ENCODE measurements at regions not wholly inside any gene's neighbourhood (a gene's known extent, or its start where the extent isn't known, plus 50 kb on each side); places are given as distances from the start of the nearest gene placed in this dataset.

GRCh38 chr5:57724836-57725235 is 242.2 kb upstream of the ACTBL2 start:
- DNase-seq (ENCODE audit: low read depth), result no peak
- H3K4me3 ChIP-seq (replicated peaks; ENCODE audit: low read depth, low read length), result no peak overlapping the region
- TF ChIP-seq CTCF (IDR thresholded peaks at IDR 0.05; ENCODE audit: low read length, missing control alignments), result no peak

- TF ChIP-seq CTCF (IDR thresholded peaks at IDR 0.05; ENCODE audit: low read length, missing control alignments), result no peak
- DNase-seq (ENCODE audit: low read depth), result no peak
- H3K4me3 ChIP-seq (replicated peaks; ENCODE audit: low read depth, low read length), result no peak overlapping the region
These were observed 238.6 kb upstream of the ACTBL2 start for GRCh38 chr5:57721226-57721625.

- DNase-seq (ENCODE audit: low read depth), result no peak
- no peak overlapping the region for H3K4me3 ChIP-seq (replicated peaks; ENCODE audit: low read depth, low read length)
- no peak for TF ChIP-seq CTCF (IDR thresholded peaks at IDR 0.05; ENCODE audit: low read length, missing control alignments)
These were observed 238.0 kb upstream of the ACTBL2 start for GRCh38 chr5:57720656-57721055.

GRCh38 chr5:57719216-57719615 is 236.6 kb upstream of the ACTBL2 start:
- TF ChIP-seq CTCF (IDR thresholded peaks at IDR 0.05; ENCODE audit: low read length, missing control alignments), result no peak
- no peak for DNase-seq (ENCODE audit: low read depth)
- no peak overlapping the region for H3K4me3 ChIP-seq (replicated peaks; ENCODE audit: low read depth, low read length)

- peak; percentile 38 for DNase-seq (ENCODE audit: low read depth)
- no peak for TF ChIP-seq CTCF (IDR thresholded peaks at IDR 0.05; ENCODE audit: low read length, missing control alignments)
- H3K4me3 ChIP-seq (replicated peaks; ENCODE audit: low read depth, low read length), result no peak overlapping the region
These were observed 235.5 kb upstream of the ACTBL2 start for GRCh38 chr5:57718155-57718554.

- no peak for TF ChIP-seq CTCF (IDR thresholded peaks at IDR 0.05; ENCODE audit: low read length, missing control alignments)
- H3K4me3 ChIP-seq (replicated peaks; ENCODE audit: low read depth, low read length), result no peak overlapping the region
- DNase-seq (ENCODE audit: low read depth), result no peak
These were observed 234.9 kb upstream of the ACTBL2 start for GRCh38 chr5:57717555-57717954.

- no peak for TF ChIP-seq CTCF (IDR thresholded peaks at IDR 0.05; ENCODE audit: low read length, missing control alignments)
- no peak overlapping the region for H3K4me3 ChIP-seq (replicated peaks; ENCODE audit: low read depth, low read length)
- DNase-seq (ENCODE audit: low read depth), result no peak
These were observed 234.1 kb upstream of the ACTBL2 start for GRCh38 chr5:57716661-57717060.
